NT2/D1 (cell line): ENCODE measurements at regions not wholly inside any gene's neighbourhood (a gene's known extent, or its start where the extent isn't known, plus 50 kb on each side); places are given as distances from the start of the nearest gene placed in this dataset.

Experiments
- SUZ12 ChIP-seq: IDR thresholded peaks from 2 replicates; pipeline ENCODE4 v1.6.1; 2011; ENCODE audit not compliant: insufficient read length, insufficient read depth; ENCODE audit errors: extremely low read depth
- YY1 ChIP-seq: IDR thresholded peaks from 2 replicates; pipeline ENCODE4 v1.6.1; 2011; ENCODE audit not compliant: insufficient read length, insufficient read depth
- ZNF274 ChIP-seq: IDR thresholded peaks from 2 replicates; pipeline ENCODE4 v1.6.1; 2011; ENCODE audit warnings: mild to moderate bottlenecking, low read depth, low read length

DNA sequence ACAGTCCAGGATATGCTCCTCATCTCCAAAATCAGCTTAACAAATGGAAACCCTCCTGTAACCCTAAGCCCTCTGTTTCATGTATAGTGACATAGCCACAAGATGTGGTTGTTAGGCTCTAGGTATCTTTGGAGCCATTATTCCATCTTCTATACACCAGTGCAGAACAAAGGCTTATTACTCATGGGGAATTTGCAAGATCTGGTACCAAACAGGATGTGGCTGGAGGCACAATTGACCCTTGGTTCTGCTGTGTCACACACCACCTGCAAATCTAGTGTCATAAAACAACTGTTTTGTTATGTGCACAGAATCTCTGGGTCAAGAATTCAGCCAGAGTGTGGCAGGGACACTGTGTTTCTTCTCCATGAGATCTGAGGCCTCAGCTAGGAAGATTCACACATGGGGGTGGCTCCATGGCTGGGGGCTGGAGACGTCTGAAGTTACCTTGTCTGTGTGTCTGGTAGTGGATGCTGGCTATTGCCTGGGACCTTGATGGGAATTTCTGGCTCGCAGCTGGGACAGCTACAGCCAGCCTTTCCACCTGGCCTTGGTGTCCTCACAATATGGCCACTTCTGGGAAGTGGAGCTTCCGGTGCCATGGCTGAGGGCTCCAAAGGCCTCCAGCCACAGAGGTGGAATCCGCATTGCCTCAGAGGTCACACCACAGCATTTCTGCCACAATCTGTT lies 369.9 kb downstream of the CDH26 start:
- no peak for TF ChIP-seq SUZ12
- TF ChIP-seq YY1: no peak
- no peak for TF ChIP-seq ZNF274
